K562 (cell line): ENCODE measurements at regions not wholly inside any gene's neighbourhood (a gene's known extent, or its start where the extent isn't known, plus 50 kb on each side); places are given as distances from the start of the nearest gene placed in this dataset.

Source experiments
- ADNP ChIP-seq: fragments of 200-800 bp; sonication (Bioruptor generic); IDR thresholded peaks from 2 replicates; pipeline ENCODE4 v1.6.1; 2016; ENCODE audit warnings: missing genetic modification characterization, missing compliant biosample characterization
- ARID3A ChIP-seq: IDR thresholded peaks from 2 replicates; pipeline ENCODE4 v1.6.1; 2012; ENCODE audit warnings: low read depth, low read length, improper control_type of control experiment, borderline replicate concordance
- ATF1 ChIP-seq, 2 experiments: fragments of 450-650 bp in 1 of 2; IDR thresholded peaks; 2 replicates each; pipeline ENCODE4 v1.6.1; 2016; ENCODE audit warnings: missing compliant biosample characterization in 1 of 2, missing genetic modification characterization in 1 of 2
- CBX5 ChIP-seq: IDR thresholded peaks from 2 replicates; pipeline ENCODE4 v1.6.1; 2014; ENCODE audit warnings: low read depth, borderline replicate concordance
- CHCHD3 ChIP-seq: fragments of 250-450 bp; sonication (Bioruptor Pico); IDR thresholded peaks from 2 replicates; pipeline ENCODE4 v2.1.2; 2022; ENCODE audit warnings: mild to moderate bottlenecking
- E2F6 ChIP-seq, 2 experiments: IDR thresholded peaks; 2 replicates each; pipeline ENCODE4 v1.6.1; 2011; ENCODE audit warnings: borderline replicate concordance in 1 of 2, control low read depth in 1 of 2, low read depth in 1 of 2, low read length in 1 of 2, mild to moderate bottlenecking in 1 of 2, mixed read lengths in 1 of 2, moderate library complexity in 1 of 2; ENCODE audit not compliant: insufficient read depth in 1 of 2, insufficient read length in 1 of 2, poor library complexity in 1 of 2, severe bottlenecking in 1 of 2; ENCODE audit errors: extremely low read depth in 1 of 2
- HDAC6 ChIP-seq: IDR thresholded peaks from 2 replicates; pipeline ENCODE4 v1.6.1; 2012; ENCODE audit warnings: low read depth, mild to moderate bottlenecking, control low read depth, inconsistent platforms, low read length, moderate library complexity
- KDM4B ChIP-seq, 2 experiments: fragments of 450-650 bp in 1 of 2; sonication (generic) in 1 of 2; IDR thresholded peaks; 2 replicates each; pipeline ENCODE4 v1.6.1; 2016 to 2017; ENCODE audit warnings: borderline replicate concordance in 2 of 2, antibody characterized with exemption in 1 of 2, low read depth in 1 of 2, mild to moderate bottlenecking in 1 of 2
- MEF2D ChIP-seq: conservative IDR thresholded peaks from 2 replicates; pipeline ENCODE4 v1.6.1; 2016; ENCODE audit warnings: low read depth, missing genetic modification characterization, missing compliant biosample characterization
- NCOR1 ChIP-seq: fragments of 450-650 bp; IDR thresholded peaks from 2 replicates; pipeline ENCODE4 v1.6.1; 2016; ENCODE audit warnings: mild to moderate bottlenecking, moderate library complexity
- NR0B1 ChIP-seq: fragments of 450-650 bp; IDR thresholded peaks from one replicate; pipeline ENCODE4 v1.6.1; 2018; ENCODE audit warnings: mild to moderate bottlenecking, moderate library complexity; ENCODE audit not compliant: partially characterized antibody
- SIN3A ChIP-seq, 2 experiments: fragments of 150-350 bp in 1 of 2; IDR thresholded peaks; 2 replicates each; pipeline ENCODE4 v1.6.1; 2011 to 2016; ENCODE audit warnings: borderline replicate concordance in 2 of 2, low read depth in 2 of 2, low read length in 2 of 2, mild to moderate bottlenecking in 2 of 2, moderate library complexity in 2 of 2; ENCODE audit not compliant: control insufficient read depth in 1 of 2
- SP2 ChIP-seq: IDR thresholded peaks from 2 replicates; pipeline ENCODE4 v1.6.1; 2011; ENCODE audit warnings: mild to moderate bottlenecking, low read depth, low read length, moderate library complexity; ENCODE audit not compliant: poor library complexity, severe bottlenecking; ENCODE audit errors: extremely low read depth
- ZBTB49 ChIP-seq: sonication (generic); formaldehyde crosslinking; IDR thresholded peaks from 2 replicates; pipeline ENCODE4 v1.8.0; 2022; ENCODE audit warnings: missing genetic modification reagents, mild to moderate bottlenecking, borderline replicate concordance
- ZBTB7A ChIP-seq: IDR thresholded peaks from 2 replicates; pipeline ENCODE4 v1.6.1; 2011; ENCODE audit warnings: low read depth, mild to moderate bottlenecking, low read length, moderate library complexity, borderline replicate concordance; ENCODE audit not compliant: control insufficient read depth
- ZNF311 ChIP-seq: fragments of 250-450 bp; sonication (Bioruptor Pico); IDR thresholded peaks from 2 replicates; pipeline ENCODE4 v1.4.0; 2020; ENCODE audit warnings: mild to moderate bottlenecking, moderate library complexity

GRCh38 chr10:33057620-33058019 is 99.6 kb upstream of the ITGB1 start (continued):
- TF ChIP-seq NR0B1 (no peak), ZBTB7A (no peak), MEF2D (tag) (no peak), ADNP (tag) (no peak), HDAC6 (no peak), CBX5 (no peak), SIN3A (IDR thresholded peaks at IDR 0.05; ENCODE audit: borderline replicate concordance in 2 of 2, control insufficient read depth in 1 of 2, low read depth in 2 of 2, low read length in 2 of 2) (no peak), ZNF311 (CRISPR knock-in tag) (no peak), ATF1 (CRISPR knock-in tag; IDR thresholded peaks at IDR 0.05) (no peak), ATF1 (tag; IDR thresholded peaks at IDR 0.05) (peak; percentile 27; the same call in 1 of the 2 replicates), ARID3A (no peak), KDM4B (IDR thresholded peaks at IDR 0.05; ENCODE audit: borderline replicate concordance in 2 of 2, low read depth in 1 of 2) (no peak), SP2 (no peak), ZBTB49 (no peak), CHCHD3 (CRISPR knock-in tag) (no peak), NCOR1 (peak; percentile 66), E2F6 (IDR thresholded peaks at IDR 0.05; ENCODE audit: borderline replicate concordance in 1 of 2, extremely low read depth in 1 of 2, insufficient read depth in 1 of 2, insufficient read length in 1 of 2, low read depth in 1 of 2, low read length in 1 of 2, poor library complexity in 1 of 2, severe bottlenecking in 1 of 2) (peak in 1 of 2 experiments; percentile 30)
